ENCODE measurements at regions not wholly inside any gene's neighbourhood (a gene's known extent, or its start where the extent isn't known, plus 50 kb on each side); places are given as distances from the start of the nearest gene placed in this dataset.

DNA sequence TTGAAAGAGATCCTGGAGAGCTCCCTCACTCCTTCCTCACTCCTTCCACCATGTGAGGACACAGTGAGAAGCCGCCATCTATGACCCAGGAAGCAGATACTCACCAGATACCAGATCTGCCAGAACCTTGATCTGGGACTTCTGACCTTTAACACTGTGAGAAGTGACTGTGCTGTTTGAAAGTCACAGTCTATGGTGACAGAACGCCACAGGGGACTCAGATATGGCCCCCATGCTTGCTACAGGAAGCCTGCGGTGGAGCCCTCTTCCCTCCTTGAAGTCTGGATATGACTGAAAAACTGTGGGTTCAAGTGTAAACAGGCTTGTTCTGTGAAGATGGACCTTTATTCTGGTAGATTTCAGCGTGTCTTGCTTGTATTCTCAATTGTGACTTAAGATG lies 297.8 kb downstream of the KLF6 start:
- Histone ChIP-seq H3K36me3 (ENCODE audit: control insufficient read depth, insufficient read depth, low read length) (no peaks in the 10 kb centered on the region), H3K9me3 (ENCODE audit: control insufficient read depth, insufficient read depth, low read length) (no peaks in the 10 kb centered on the region), H2AFZ (replicated peaks; ENCODE audit: low read length, poor library complexity) (no peak overlapping the region), H2AK9ac (replicated peaks; ENCODE audit: low read depth, low read length, poor library complexity) (no peak overlapping the region), H3K9ac (ENCODE audit: low read depth, low read length) (no peak overlapping the region), H3K79me1 (ENCODE audit: low read depth in 1 of 2, low read length in 2 of 2) (0 out of 4 replicates have a peak, but pooled peaks cover 0 to 3% of the 10 kb centered on the region in 2 experiments), H3K27me3 (ENCODE audit: control insufficient read depth, insufficient read depth, low read length) (no peaks in the 10 kb centered on the region), H4K20me1 (ENCODE audit: insufficient read depth, low read length) (no peaks in the 10 kb centered on the region), H2BK15ac (ENCODE audit: low read depth, low read length) (no peak overlapping the region), H3K4ac (ENCODE audit: low read depth, low read length) (no peak overlapping the region), H3K56ac (ENCODE audit: extremely low read depth, insufficient read depth, low read length) (no peak overlapping the region), H2BK20ac (ENCODE audit: low read depth, low read length) (no peak overlapping the region), H4K5ac (ENCODE audit: low read depth, low read length) (no peak overlapping the region), H3K23ac (ENCODE audit: low read depth, low read length) (no peak overlapping the region), H3K18ac (ENCODE audit: low read depth, low read length) (no peak overlapping the region), H2BK120ac (ENCODE audit: low read depth, low read length) (no peak overlapping the region), H4K91ac (ENCODE audit: insufficient read depth, low read depth, low read length) (no peak overlapping the region), H3K27ac (ENCODE audit: insufficient read depth, low read length) (no peak overlapping the region), H3K4me2 (ENCODE audit: low read depth, low read length) (no peak overlapping the region), H4K8ac (ENCODE audit: low read depth in 2 of 2, low read length in 2 of 2) (no peak overlapping the region), H3K4me3 (ENCODE audit: insufficient read depth, low read depth, low read length) (no peak overlapping the region), H3K9me1 (ENCODE audit: insufficient read depth, low read length) (peaks cover 21% of the 10 kb centered on the region), H2AK5ac (ENCODE audit: low read depth, low read length) (no peak overlapping the region), H3K14ac (replicated peaks; ENCODE audit: low read depth, low read length) (no peak overlapping the region), H3K4me1 (ENCODE audit: control insufficient read depth, insufficient read depth, low read length) (peaks cover 11% of the 10 kb centered on the region), H2BK5ac (ENCODE audit: low read depth, low read length, poor library complexity, severe bottlenecking) (no peak overlapping the region)
- ATAC-seq (ENCODE audit: low read depth) (no peak), DNase-seq (no peak)
- BruUV-seq (replicated peaks): no TSS peak
- CTCF ChIA-PET: interaction anchor here (0.6 kb wide), 1 partner anchor 1326 kb away, joined by 3 read pairs; no protein-coding TSS in a partner anchor
- POLR2A ChIA-PET (ENCODE audit: unreplicated experiment): no interaction called here
- intact Hi-C loops (cut with micrococcal nuclease): no loop called here
- in situ Hi-C loops (cut with MboI; ENCODE audit: low sequenced_read_pairs): no loop called here
- no CpG with 5 or more reads among the region's 4 CpGs for WGBS, 2 experiments (ENCODE audit: extremely low coverage in 2 of 2, insufficient read length in 1 of 2)
- TF ChIP-seq CHD1 (IDR thresholded peaks at IDR 0.05; ENCODE audit: low read depth, low read length) (no peak), BHLHE40 (IDR thresholded peaks at IDR 0.05; ENCODE audit: low read depth, low read length) (no peak), RAD21 (IDR thresholded peaks at IDR 0.05; ENCODE audit: low read length) (no peak), CEBPB (IDR thresholded peaks at IDR 0.05; ENCODE audit: low read depth, low read length) (no peak), NFE2L2 (IDR thresholded peaks at IDR 0.05; ENCODE audit: low read depth, low read length) (no peak), FOS (IDR thresholded peaks at IDR 0.05; ENCODE audit: low read depth, low read length) (no peak), RFX5 (IDR thresholded peaks at IDR 0.05; ENCODE audit: low read depth, low read length) (no peak), SMC3 (IDR thresholded peaks at IDR 0.05; ENCODE audit: low read depth, low read length) (no peak), RCOR1 (IDR thresholded peaks at IDR 0.05; ENCODE audit: insufficient replicate concordance, low read length) (no peak), MAFK (IDR thresholded peaks at IDR 0.05; ENCODE audit: low read depth, low read length) (no peak), POLR2A (IDR thresholded peaks at IDR 0.05; ENCODE audit: low read depth, low read length) (no peak), MAZ (IDR thresholded peaks at IDR 0.05; ENCODE audit: borderline replicate concordance, low read depth, low read length) (no peak), MXI1 (IDR thresholded peaks at IDR 0.05; ENCODE audit: borderline replicate concordance, low read depth, low read length) (no peak)
- TF ChIP-seq, protein P1, sequence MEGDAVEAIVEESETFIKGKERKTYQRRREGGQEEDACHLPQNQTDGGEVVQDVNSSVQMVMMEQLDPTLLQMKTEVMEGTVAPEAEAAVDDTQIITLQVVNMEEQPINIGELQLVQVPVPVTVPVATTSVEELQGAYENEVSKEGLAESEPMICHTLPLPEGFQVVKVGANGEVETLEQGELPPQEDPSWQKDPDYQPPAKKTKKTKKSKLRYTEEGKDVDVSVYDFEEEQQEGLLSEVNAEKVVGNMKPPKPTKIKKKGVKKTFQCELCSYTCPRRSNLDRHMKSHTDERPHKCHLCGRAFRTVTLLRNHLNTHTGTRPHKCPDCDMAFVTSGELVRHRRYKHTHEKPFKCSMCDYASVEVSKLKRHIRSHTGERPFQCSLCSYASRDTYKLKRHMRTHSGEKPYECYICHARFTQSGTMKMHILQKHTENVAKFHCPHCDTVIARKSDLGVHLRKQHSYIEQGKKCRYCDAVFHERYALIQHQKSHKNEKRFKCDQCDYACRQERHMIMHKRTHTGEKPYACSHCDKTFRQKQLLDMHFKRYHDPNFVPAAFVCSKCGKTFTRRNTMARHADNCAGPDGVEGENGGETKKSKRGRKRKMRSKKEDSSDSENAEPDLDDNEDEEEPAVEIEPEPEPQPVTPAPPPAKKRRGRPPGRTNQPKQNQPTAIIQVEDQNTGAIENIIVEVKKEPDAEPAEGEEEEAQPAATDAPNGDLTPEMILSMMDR (conservative IDR thresholded peaks at IDR 0.05; ENCODE audit: low read depth, low read length): no peak
- TF ChIP-seq, protein P2, sequence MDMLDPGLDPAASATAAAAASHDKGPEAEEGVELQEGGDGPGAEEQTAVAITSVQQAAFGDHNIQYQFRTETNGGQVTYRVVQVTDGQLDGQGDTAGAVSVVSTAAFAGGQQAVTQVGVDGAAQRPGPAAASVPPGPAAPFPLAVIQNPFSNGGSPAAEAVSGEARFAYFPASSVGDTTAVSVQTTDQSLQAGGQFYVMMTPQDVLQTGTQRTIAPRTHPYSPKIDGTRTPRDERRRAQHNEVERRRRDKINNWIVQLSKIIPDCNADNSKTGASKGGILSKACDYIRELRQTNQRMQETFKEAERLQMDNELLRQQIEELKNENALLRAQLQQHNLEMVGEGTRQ (IDR thresholded peaks at IDR 0.05; ENCODE audit: low read depth, low read length): no peak
- TF ChIP-seq, protein P3, sequence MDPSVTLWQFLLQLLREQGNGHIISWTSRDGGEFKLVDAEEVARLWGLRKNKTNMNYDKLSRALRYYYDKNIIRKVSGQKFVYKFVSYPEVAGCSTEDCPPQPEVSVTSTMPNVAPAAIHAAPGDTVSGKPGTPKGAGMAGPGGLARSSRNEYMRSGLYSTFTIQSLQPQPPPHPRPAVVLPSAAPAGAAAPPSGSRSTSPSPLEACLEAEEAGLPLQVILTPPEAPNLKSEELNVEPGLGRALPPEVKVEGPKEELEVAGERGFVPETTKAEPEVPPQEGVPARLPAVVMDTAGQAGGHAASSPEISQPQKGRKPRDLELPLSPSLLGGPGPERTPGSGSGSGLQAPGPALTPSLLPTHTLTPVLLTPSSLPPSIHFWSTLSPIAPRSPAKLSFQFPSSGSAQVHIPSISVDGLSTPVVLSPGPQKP (IDR thresholded peaks at IDR 0.05; ENCODE audit: borderline replicate concordance, low read depth, low read length): no peak
- dilution Hi-C loops (cut with HindIII; ENCODE audit: low sequenced_read_pairs, unreplicated experiment): no loop called here
